A673 (cell line): ENCODE measurements at regions not wholly inside any gene's neighbourhood (a gene's known extent, or its start where the extent isn't known, plus 50 kb on each side); places are given as distances from the start of the nearest gene placed in this dataset.

Source experiments
- BruUV-seq: library from RNA; stranded (reverse); fragments of 400-500 nt; replicated peaks from 2 replicates; lab custom pipeline; 2021; lab: Mats Ljungman, UMichigan
- CTCF ChIA-PET: fragments of 300-600 bp; sonication (Branson Sonifier 250); formaldehyde crosslinking; loops from one replicate; lab custom pipeline; 2022; ENCODE audit warnings: antibody characterized with exemption; lab: Charles Lee
- POLR2A ChIA-PET: fragments of 300-600 bp; sonication (Branson Sonifier 250); formaldehyde crosslinking; loops from one replicate; lab custom pipeline; 2022; ENCODE audit warnings: antibody characterized with exemption; ENCODE audit not compliant: low non-redundant PET; lab: Charles Lee
- DNase-seq: peaks from one replicate; pipeline ENCODE4 v3.0.0-alpha.2; 2015; ENCODE audit warnings: low spot score
- H3K27ac ChIP-seq: fragments of 200-600 bp; sonication (generic); 2 replicates; pipeline ENCODE4 v1.5.1; 2016; ENCODE audit warnings: mixed run types, low read depth, mild to moderate bottlenecking, mixed read lengths, antibody characterized with exemption, low read length; ENCODE audit not compliant: poor library complexity, severe bottlenecking
- H3K27me3 ChIP-seq: fragments of 200-600 bp; sonication (generic); replicated peaks from 2 replicates; pipeline ENCODE4 v1.6.1; 2017; ENCODE audit warnings: mixed run types, low read depth, mild to moderate bottlenecking, mixed read lengths, antibody characterized with exemption, low read length; ENCODE audit not compliant: insufficient read depth, poor library complexity
- H3K36me3 ChIP-seq: fragments of 200-600 bp; sonication (generic); 2 replicates; pipeline ENCODE4 v1.6.1; 2016; ENCODE audit warnings: mixed run types, mild to moderate bottlenecking, mixed read lengths, antibody characterized with exemption, low read length; ENCODE audit not compliant: insufficient read depth, poor library complexity, severe bottlenecking
- H3K4me1 ChIP-seq: fragments of 200-600 bp; sonication (generic); 2 replicates; pipeline ENCODE4 v1.6.1; 2017; ENCODE audit warnings: mixed run types, mild to moderate bottlenecking, mixed read lengths, antibody characterized with exemption, low read length; ENCODE audit not compliant: insufficient read depth, poor library complexity, severe bottlenecking
- H3K4me3 ChIP-seq: fragments of 200-600 bp; sonication (generic); 2 replicates; pipeline ENCODE4 v1.5.1; 2016; ENCODE audit warnings: low read depth, mixed run types, mild to moderate bottlenecking, mixed read lengths, low read length; ENCODE audit not compliant: poor library complexity, severe bottlenecking
- H3K9me3 ChIP-seq: fragments of 200-600 bp; sonication (generic); 2 replicates; pipeline ENCODE4 v1.6.1; 2016; ENCODE audit warnings: mixed run types, low read depth, mild to moderate bottlenecking, mixed read lengths, antibody characterized with exemption, low read length; ENCODE audit not compliant: poor library complexity, severe bottlenecking
- CTCF ChIP-seq: fragments of 300-800, 200-600 bp; sonication (generic); conservative IDR thresholded peaks from 2 replicates; pipeline ENCODE4 v1.5.1; 2017; ENCODE audit warnings: low read depth, mild to moderate bottlenecking, antibody characterized with exemption, low read length, moderate library complexity, mixed read lengths
- EZH2 ChIP-seq: fragments of 200-600 bp; sonication (generic); IDR thresholded peaks from 2 replicates; pipeline ENCODE4 v1.6.1; 2017; ENCODE audit warnings: borderline replicate concordance, low read depth, mild to moderate bottlenecking, mixed read lengths, antibody characterized with exemption, low read length; ENCODE audit not compliant: poor library complexity, severe bottlenecking
- intact Hi-C: fragments of 100-400 bp; cut with micrococcal nuclease; formaldehyde crosslinking; loops from one replicate; pipeline ENCODE4 v1.10.0; 2022; ENCODE audit not compliant: unreplicated experiment

- no peaks in the 10 kb centered on the region for H3K36me3 ChIP-seq
- no peaks in the 10 kb centered on the region for H3K9me3 ChIP-seq
- no TSS peak for BruUV-seq
- DNase-seq, result no peak
- CTCF ChIA-PET, result no interaction called here
- POLR2A ChIA-PET, result no interaction called here
- TF ChIP-seq CTCF (no peak), EZH2 (no peak)
- no peak overlapping the region for H3K27ac ChIP-seq
- intact Hi-C loops, result no loop called here
- H3K27me3 ChIP-seq, result no peaks in the 10 kb centered on the region
- H3K4me1 ChIP-seq, result peaks cover 9% of the 10 kb centered on the region
- H3K4me3 ChIP-seq, result no peak overlapping the region
These were observed 112.1 kb downstream of the ACAA2 start for GRCh38 chr18:49701190-49701589.

- Histone ChIP-seq H3K4me1 (peaks cover 9% of the 10 kb centered on the region), H3K9me3 (no peaks in the 10 kb centered on the region), H3K4me3 (no peak overlapping the region), H3K36me3 (no peaks in the 10 kb centered on the region), H3K27ac (no peak overlapping the region), H3K27me3 (no peaks in the 10 kb centered on the region)
- POLR2A ChIA-PET, result no interaction called here
- intact Hi-C loops, result no loop called here
- TF ChIP-seq CTCF, result no peak
- TF ChIP-seq EZH2, result no peak
- no peak for DNase-seq
- CTCF ChIA-PET, result no interaction called here
- BruUV-seq, result no TSS peak
These were observed 114.0 kb downstream of the ACAA2 start for GRCh38 chr18:49699303-49699702.

GRCh38 chr18:49698525-49699025, 114.8 kb downstream of the ACAA2 start:
- intact Hi-C loops, result no loop called here
- BruUV-seq, result no TSS peak
- H3K9me3 ChIP-seq, result no peaks in the 10 kb centered on the region
- DNase-seq, result no peak
- H3K27ac ChIP-seq, result no peak overlapping the region
- no peak overlapping the region for H3K4me3 ChIP-seq
- POLR2A ChIA-PET, result no interaction called here
- no peaks in the 10 kb centered on the region for H3K27me3 ChIP-seq
- no peaks in the 10 kb centered on the region for H3K36me3 ChIP-seq
- CTCF ChIA-PET, result no interaction called here
- peaks cover 14% of the 10 kb centered on the region for H3K4me1 ChIP-seq
- TF ChIP-seq EZH2, result no peak
- no peak for TF ChIP-seq CTCF
